Lower leg skin (tissue), 3 donors: ENCODE measurements at regions not wholly inside any gene's neighbourhood (a gene's known extent, or its start where the extent isn't known, plus 50 kb on each side); places are given as distances from the start of the nearest gene placed in this dataset.

Source experiments
- POLR2A ChIP-seq, 2 donors: fragments of 450-650 bp; IDR thresholded peaks; one replicate each; pipeline ENCODE4 v1.6.1; 2016 to 2017; ENCODE audit warnings: antibody characterized with exemption in 2 of 2, mild to moderate bottlenecking in 1 of 2, moderate library complexity in 1 of 2
- TF ChIP-seq, protein P1 (sequence below), 3 donors: fragments of 450-650 bp; IDR thresholded peaks; one replicate each; pipeline ENCODE4 v1.5.1; 2016; ENCODE audit warnings: antibody characterized with exemption in 3 of 3, mild to moderate bottlenecking in 3 of 3, moderate library complexity in 2 of 3

DNA sequence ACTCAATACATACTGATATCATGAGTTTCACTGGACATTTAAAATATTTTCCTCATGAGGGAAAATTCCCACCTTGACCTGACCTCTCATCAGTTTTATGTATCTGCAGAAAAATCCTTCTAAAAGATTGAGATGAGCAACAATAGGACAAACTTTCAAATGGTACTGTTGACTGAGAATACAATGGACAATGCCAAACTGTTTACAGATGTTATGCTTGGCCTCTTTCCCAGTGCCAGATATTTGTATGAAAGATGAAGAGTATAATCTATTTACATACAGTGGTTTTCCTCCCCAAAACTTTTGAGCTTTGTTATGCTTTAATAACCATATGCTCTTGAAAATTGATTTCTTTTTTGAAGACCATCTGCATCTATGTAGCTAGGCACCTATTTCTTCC is 245.1 kb upstream of the RSPO3 start:
- TF ChIP-seq, protein P1, sequence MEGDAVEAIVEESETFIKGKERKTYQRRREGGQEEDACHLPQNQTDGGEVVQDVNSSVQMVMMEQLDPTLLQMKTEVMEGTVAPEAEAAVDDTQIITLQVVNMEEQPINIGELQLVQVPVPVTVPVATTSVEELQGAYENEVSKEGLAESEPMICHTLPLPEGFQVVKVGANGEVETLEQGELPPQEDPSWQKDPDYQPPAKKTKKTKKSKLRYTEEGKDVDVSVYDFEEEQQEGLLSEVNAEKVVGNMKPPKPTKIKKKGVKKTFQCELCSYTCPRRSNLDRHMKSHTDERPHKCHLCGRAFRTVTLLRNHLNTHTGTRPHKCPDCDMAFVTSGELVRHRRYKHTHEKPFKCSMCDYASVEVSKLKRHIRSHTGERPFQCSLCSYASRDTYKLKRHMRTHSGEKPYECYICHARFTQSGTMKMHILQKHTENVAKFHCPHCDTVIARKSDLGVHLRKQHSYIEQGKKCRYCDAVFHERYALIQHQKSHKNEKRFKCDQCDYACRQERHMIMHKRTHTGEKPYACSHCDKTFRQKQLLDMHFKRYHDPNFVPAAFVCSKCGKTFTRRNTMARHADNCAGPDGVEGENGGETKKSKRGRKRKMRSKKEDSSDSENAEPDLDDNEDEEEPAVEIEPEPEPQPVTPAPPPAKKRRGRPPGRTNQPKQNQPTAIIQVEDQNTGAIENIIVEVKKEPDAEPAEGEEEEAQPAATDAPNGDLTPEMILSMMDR (IDR thresholded peaks at IDR 0.05) = no peak
- TF ChIP-seq POLR2A (IDR thresholded peaks at IDR 0.05) = no peak
